H1 (cell line): ENCODE measurements at regions not wholly inside any gene's neighbourhood (a gene's known extent, or its start where the extent isn't known, plus 50 kb on each side); places are given as distances from the start of the nearest gene placed in this dataset.

ENCODE experiments used
- CTCF ChIA-PET: fragments of 300-600 bp; sonication (Branson Sonifier 250); formaldehyde crosslinking; loops from one replicate; lab custom pipeline; 2021; ENCODE audit not compliant: partially characterized antibody; lab: Charles Lee
- POLR2A ChIA-PET: fragments of 300-600 bp; sonication (Branson Sonifier 250); formaldehyde crosslinking; loops from one replicate; lab custom pipeline; 2021; ENCODE audit warnings: inconsistent platforms; ENCODE audit not compliant: partially characterized antibody; lab: Charles Lee
- DNase-seq, 2 experiments: peaks; one replicate each; pipeline versions ENCODE4 v3.0.0 to v3.0.0-alpha.2; 2010 to 2022; ENCODE audit warnings: low spot score in 2 of 2, low read depth in 1 of 2, mixed read lengths in 1 of 2
- FAIRE-seq: peaks from 2 replicates; lab custom pipeline; 2011; peaks lifted over from hg19 to GRCh38; lab: Jason Lieb, UNC
- H2AFZ ChIP-seq: 2 replicates; pipeline ENCODE4 v1.8.1; 2012; ENCODE audit warnings: low read length, inconsistent platforms
- H2AK5ac ChIP-seq: 2 replicates; pipeline ENCODE4 v1.6.1; 2013; ENCODE audit warnings: low read depth, low read length
- H2BK120ac ChIP-seq: replicated peaks from 2 replicates; pipeline ENCODE3; 2013; ENCODE audit warnings: low read depth, low read length, inconsistent platforms
- H2BK12ac ChIP-seq: 2 replicates; pipeline ENCODE4 v1.6.1; 2013; ENCODE audit warnings: low read depth, low read length
- H2BK15ac ChIP-seq: 2 replicates; pipeline ENCODE4 v1.6.1; 2013; ENCODE audit warnings: low read length
- H2BK20ac ChIP-seq: 2 replicates; pipeline ENCODE4 v1.6.1; 2013; ENCODE audit warnings: low read length
- H2BK5ac ChIP-seq: 2 replicates; pipeline ENCODE4 v1.6.1; 2013; ENCODE audit warnings: low read depth, low read length
- H3K14ac ChIP-seq: 2 replicates; pipeline ENCODE4 v1.6.1; 2013; ENCODE audit warnings: inconsistent platforms; ENCODE audit not compliant: insufficient read length
- H3K18ac ChIP-seq: 2 replicates; pipeline ENCODE4 v1.6.1; 2013; ENCODE audit warnings: low read length; ENCODE audit errors: extremely low read depth
- H3K23ac ChIP-seq: 2 replicates; pipeline ENCODE4 v1.6.1; 2013; ENCODE audit warnings: inconsistent platforms; ENCODE audit not compliant: insufficient read length
- H3K23me2 ChIP-seq: 2 replicates; pipeline ENCODE4 v1.6.1; 2013; ENCODE audit warnings: low read depth, low read length
- H3K27ac ChIP-seq: 2 replicates; pipeline ENCODE4 v1.6.1; 2011; ENCODE audit warnings: low read depth, low read length, inconsistent platforms
- H3K27me3 ChIP-seq, 4 experiments: replicated peaks in 1 of 4; 1 replicate in 1 of 4; 2 replicates in 3 of 4; pipeline versions ENCODE4 v1.6.1 to v1.8.1; 2011 to 2013; ENCODE audit warnings: low read length in 3 of 4, mild to moderate bottlenecking in 3 of 4, inconsistent platforms in 2 of 4, mixed read lengths in 2 of 4, moderate library complexity in 1 of 4; ENCODE audit not compliant: control insufficient read depth in 3 of 4, insufficient read depth in 3 of 4; ENCODE audit errors: extremely low read depth in 1 of 4
- H3K36me3 ChIP-seq, 4 experiments: 2 replicates each; pipeline versions ENCODE4 v1.6.1 to v1.8.1; 2011 to 2013; ENCODE audit warnings: mild to moderate bottlenecking in 4 of 4, low read length in 3 of 4, moderate library complexity in 2 of 4, control low read depth in 1 of 4, inconsistent platforms in 1 of 4; ENCODE audit not compliant: insufficient read depth in 4 of 4, control insufficient read depth in 2 of 4
- H3K4ac ChIP-seq: replicated peaks from 2 replicates; pipeline ENCODE3; 2013; ENCODE audit warnings: low read length, low read depth, mixed read lengths, inconsistent platforms; ENCODE audit not compliant: insufficient read length
- H3K4me1 ChIP-seq, 4 experiments: replicated peaks in 1 of 4; 1 replicate in 1 of 4; 2 replicates in 3 of 4; pipeline versions ENCODE4 v1.6.1 to v1.8.1; 2011 to 2013; ENCODE audit warnings: low read length in 3 of 4, inconsistent platforms in 2 of 4, mixed read lengths in 1 of 4; ENCODE audit not compliant: insufficient read depth in 4 of 4, control insufficient read depth in 3 of 4
- H3K4me2 ChIP-seq, 2 experiments: 2 replicates each; pipeline versions ENCODE4 v1.6.1 to v1.8.1; 2011 to 2013; ENCODE audit warnings: low read depth in 2 of 2, low read length in 2 of 2, control low read depth in 1 of 2, inconsistent platforms in 1 of 2, mild to moderate bottlenecking in 1 of 2; ENCODE audit not compliant: insufficient read depth in 1 of 2
- H3K4me3 ChIP-seq, 4 experiments: fragments of 200-600, 300-600 bp in 1 of 4; sonication (generic), shearing (Covaris generic), sonication (Bioruptor Twin) in 1 of 4; 2 replicates each; pipeline versions ENCODE4 v1.5.1 to v1.8.1; 2011 to 2016; ENCODE audit warnings: low read length in 4 of 4, low read depth in 3 of 4, control low read depth in 2 of 4, inconsistent platforms in 2 of 4, mild to moderate bottlenecking in 2 of 4, mixed read lengths in 1 of 4, moderate library complexity in 1 of 4; ENCODE audit not compliant: insufficient read depth in 2 of 4; ENCODE audit errors: extremely low read depth in 1 of 4
- H3K56ac ChIP-seq: replicated peaks from 2 replicates; pipeline ENCODE3; 2013; ENCODE audit warnings: low read depth, mild to moderate bottlenecking, mixed read lengths, low read length, inconsistent platforms; ENCODE audit not compliant: insufficient read length
- H3K79me1 ChIP-seq: 2 replicates; pipeline ENCODE4 v1.6.1; 2013; ENCODE audit warnings: low read depth, low read length, control low read depth
- H3K79me2 ChIP-seq, 2 experiments: 2 replicates each; pipeline versions ENCODE4 v1.6.1 to v1.8.1; 2012 to 2013; ENCODE audit warnings: low read length in 2 of 2, mild to moderate bottlenecking in 2 of 2, inconsistent platforms in 1 of 2; ENCODE audit not compliant: insufficient read depth in 2 of 2, control insufficient read depth in 1 of 2
- H3K9ac ChIP-seq, 4 experiments: replicated peaks in 1 of 4; 1 replicate in 1 of 4; 2 replicates in 3 of 4; pipeline versions ENCODE4 v1.6.1 to v1.8.1; 2011 to 2013; ENCODE audit warnings: low read depth in 3 of 4, low read length in 3 of 4, control low read depth in 2 of 4, mild to moderate bottlenecking in 2 of 4, moderate library complexity in 2 of 4, inconsistent platforms in 1 of 4; ENCODE audit errors: extremely low read depth in 1 of 4
- H3K9me3 ChIP-seq, 2 experiments: 2 replicates each; pipeline versions ENCODE4 v1.6.1 to v1.8.1; 2012 to 2013; ENCODE audit warnings: mild to moderate bottlenecking in 2 of 2, moderate library complexity in 2 of 2, control low read depth in 1 of 2, inconsistent platforms in 1 of 2, low read depth in 1 of 2, low read length in 1 of 2, mixed read lengths in 1 of 2; ENCODE audit not compliant: insufficient read depth in 2 of 2
- H4K20me1 ChIP-seq, 2 experiments: replicated peaks in 1 of 2; 2 replicates each; pipeline versions ENCODE3 to v1.8.1; 2011 to 2013; ENCODE audit warnings: inconsistent platforms in 2 of 2, low read length in 2 of 2, mild to moderate bottlenecking in 1 of 2; ENCODE audit not compliant: insufficient read depth in 2 of 2, control insufficient read depth in 1 of 2
- H4K5ac ChIP-seq: 2 replicates; pipeline ENCODE4 v1.6.1; 2013; ENCODE audit warnings: low read length, low read depth, mixed read lengths, inconsistent platforms; ENCODE audit not compliant: insufficient read length
- H4K8ac ChIP-seq: 2 replicates; pipeline ENCODE4 v1.8.0; 2013; ENCODE audit warnings: mild to moderate bottlenecking, moderate library complexity, low read length, inconsistent platforms; ENCODE audit not compliant: insufficient read depth; ENCODE audit errors: extremely low read depth
- H4K91ac ChIP-seq: replicated peaks from 2 replicates; pipeline ENCODE3; 2013; ENCODE audit warnings: low read length, mixed read lengths, inconsistent platforms; ENCODE audit not compliant: insufficient read length
- CBX5 ChIP-seq: fragments of 300-800, 300-1000 bp; sonication (generic); IDR thresholded peaks from 2 replicates; pipeline ENCODE4 v1.7.1; 2016; ENCODE audit warnings: antibody characterized with exemption, low read length, low read depth
- MAFK ChIP-seq: IDR thresholded peaks from 2 replicates; pipeline ENCODE4 v1.6.1; 2012; ENCODE audit warnings: low read depth, mild to moderate bottlenecking, improper control_type of control experiment, low read length
- NRF1 ChIP-seq: IDR thresholded peaks from 2 replicates; pipeline ENCODE4 v1.6.1; 2011; ENCODE audit warnings: mild to moderate bottlenecking, low read depth, low read length, improper control_type of control experiment
- WGBS, 2 experiments: shearing (Covaris generic) in 1 of 2; methylation state at CpG; one replicate each; pipeline versions ENCODE4 v1.1.6 to v1.1.7; 2013 to 2015; ENCODE audit warnings: low lambda C conversion rate in 2 of 2, mixed read lengths in 2 of 2, inconsistent platforms in 1 of 2, low coverage in 1 of 2, missing lambda C conversion rate in 1 of 2; ENCODE audit not compliant: insufficient replicate concordance in 2 of 2, insufficient coverage in 1 of 2, insufficient read length in 1 of 2; ENCODE audit errors: extremely low coverage in 1 of 2, missing lambda C conversion rate in 1 of 2; 5-methylcytosine and 5-hydroxymethylcytosine counted together
- TF ChIP-seq, protein P1 (sequence below): IDR thresholded peaks from 2 replicates; pipeline ENCODE4 v1.6.1; 2011; ENCODE audit warnings: low read depth, mild to moderate bottlenecking, low read length; ENCODE audit not compliant: insufficient read depth

DNA sequence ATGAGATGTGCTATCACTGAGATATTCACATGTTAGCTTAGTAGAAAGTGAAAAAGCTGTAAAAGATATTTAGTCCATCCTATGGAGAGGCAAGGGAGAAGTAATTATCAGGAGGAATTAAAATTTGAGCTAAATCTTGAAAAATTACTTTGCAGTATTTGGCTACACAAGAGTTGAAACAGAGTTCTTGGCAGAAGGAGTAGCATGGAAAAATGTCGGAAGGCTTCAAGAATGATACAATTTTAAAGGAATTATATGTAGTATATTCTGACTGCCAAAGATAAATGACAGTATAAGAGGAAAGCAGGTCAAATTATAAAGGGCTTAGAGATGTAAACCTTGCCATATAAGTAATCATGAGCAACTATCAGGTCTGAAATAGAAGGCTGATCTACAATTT is 518.9 kb downstream of the BRINP3 start:
- no peaks in the 10 kb centered on the region for H3K79me2 ChIP-seq
- no peak overlapping the region for H3K27ac ChIP-seq
- H3K14ac ChIP-seq, result no peak overlapping the region
- 96% methylated on average over 1 of the region's 1 CpG; no CpG with 5 or more reads in 1 of the 2 experiments for WGBS, 2 experiments
- TF ChIP-seq NRF1, result no peak
- no peak for TF ChIP-seq MAFK
- TF ChIP-seq, protein P1, sequence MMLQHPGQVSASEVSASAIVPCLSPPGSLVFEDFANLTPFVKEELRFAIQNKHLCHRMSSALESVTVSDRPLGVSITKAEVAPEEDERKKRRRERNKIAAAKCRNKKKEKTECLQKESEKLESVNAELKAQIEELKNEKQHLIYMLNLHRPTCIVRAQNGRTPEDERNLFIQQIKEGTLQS, result no peak
- TF ChIP-seq CBX5, result no peak
- no peak overlapping the region for H2AFZ ChIP-seq
- H2BK120ac ChIP-seq, result no peak overlapping the region
- ChIA-PET POLR2A (no interaction called here), CTCF (interaction anchor here (0.6 kb wide), 1 partner anchor 1457 kb away, joined by 3 read pairs; no protein-coding TSS in a partner anchor)
- no peak overlapping the region for H2AK5ac ChIP-seq
- no peak overlapping the region for H3K56ac ChIP-seq
- H2BK5ac ChIP-seq, result no peak overlapping the region
- H4K20me1 ChIP-seq, result no peaks in the 10 kb centered on the region
- H4K5ac ChIP-seq, result no peak overlapping the region
- H3K4me3 ChIP-seq, result no peak overlapping the region
- DNase-seq (no peak), FAIRE-seq (no peak)
- H3K4me1 ChIP-seq, result no peaks in the 10 kb centered on the region; a peak in 1 of 7 replicates
- no peak overlapping the region for H2BK15ac ChIP-seq
- H3K9ac ChIP-seq, result no peak overlapping the region
- H3K36me3 ChIP-seq, result no peaks in the 10 kb centered on the region
- no peak overlapping the region for H3K18ac ChIP-seq
- no peak overlapping the region for H4K91ac ChIP-seq
- H3K79me1 ChIP-seq, result no peaks in the 10 kb centered on the region
- no peak overlapping the region for H3K4ac ChIP-seq
- H2BK20ac ChIP-seq, result no peak overlapping the region
- no peaks in the 10 kb centered on the region for H3K23me2 ChIP-seq
- no peak overlapping the region for H4K8ac ChIP-seq
- no peak overlapping the region for H2BK12ac ChIP-seq
- H3K4me2 ChIP-seq, result no peak overlapping the region
- no peak overlapping the region for H3K23ac ChIP-seq
- no peaks in the 10 kb centered on the region for H3K9me3 ChIP-seq
- H3K27me3 ChIP-seq, result no peaks in the 10 kb centered on the region
